ENCODE measurements at regions not wholly inside any gene's neighbourhood (a gene's known extent, or its start where the extent isn't known, plus 50 kb on each side); places are given as distances from the start of the nearest gene placed in this dataset.
"Not testable (repeated sequence)": the region's sequence is repeated elsewhere in the genome, so short reads cannot be mapped to it uniquely, and the experiment has no call there.

DNA sequence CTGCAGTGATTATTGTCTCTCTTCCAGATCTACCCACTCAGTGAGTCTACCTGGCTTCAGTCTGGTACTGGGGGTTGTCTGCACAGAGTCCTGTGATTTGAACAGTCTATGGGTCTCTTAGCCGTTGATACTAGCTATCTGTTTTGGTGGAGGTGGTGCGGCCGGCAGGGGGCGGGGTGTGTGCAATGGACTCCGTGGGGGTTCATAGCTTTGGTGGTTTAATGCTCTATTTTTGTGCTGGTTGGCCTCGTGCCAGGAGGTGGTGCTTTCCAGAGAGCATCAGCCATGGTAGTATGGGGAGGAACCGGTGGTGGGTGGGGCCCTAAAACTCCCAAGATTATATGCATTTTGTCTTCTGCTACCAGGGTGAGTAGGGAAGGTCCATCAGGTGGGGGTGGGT is 1120.1 kb upstream of the FAM98A start:
- no peaks in the 10 kb centered on the region for H3K79me2 ChIP-seq (ENCODE audit: insufficient read depth, low read length)
- TF ChIP-seq EZH2phosphoT487 (conservative IDR thresholded peaks at IDR 0.05; ENCODE audit: low read length): no peak
- TF ChIP-seq, protein P1, sequence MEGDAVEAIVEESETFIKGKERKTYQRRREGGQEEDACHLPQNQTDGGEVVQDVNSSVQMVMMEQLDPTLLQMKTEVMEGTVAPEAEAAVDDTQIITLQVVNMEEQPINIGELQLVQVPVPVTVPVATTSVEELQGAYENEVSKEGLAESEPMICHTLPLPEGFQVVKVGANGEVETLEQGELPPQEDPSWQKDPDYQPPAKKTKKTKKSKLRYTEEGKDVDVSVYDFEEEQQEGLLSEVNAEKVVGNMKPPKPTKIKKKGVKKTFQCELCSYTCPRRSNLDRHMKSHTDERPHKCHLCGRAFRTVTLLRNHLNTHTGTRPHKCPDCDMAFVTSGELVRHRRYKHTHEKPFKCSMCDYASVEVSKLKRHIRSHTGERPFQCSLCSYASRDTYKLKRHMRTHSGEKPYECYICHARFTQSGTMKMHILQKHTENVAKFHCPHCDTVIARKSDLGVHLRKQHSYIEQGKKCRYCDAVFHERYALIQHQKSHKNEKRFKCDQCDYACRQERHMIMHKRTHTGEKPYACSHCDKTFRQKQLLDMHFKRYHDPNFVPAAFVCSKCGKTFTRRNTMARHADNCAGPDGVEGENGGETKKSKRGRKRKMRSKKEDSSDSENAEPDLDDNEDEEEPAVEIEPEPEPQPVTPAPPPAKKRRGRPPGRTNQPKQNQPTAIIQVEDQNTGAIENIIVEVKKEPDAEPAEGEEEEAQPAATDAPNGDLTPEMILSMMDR (IDR thresholded peaks at IDR 0.05; ENCODE audit: insufficient read depth, low read length, poor library complexity, severe bottlenecking): no peak
- no peaks in the 10 kb centered on the region for H3F3A ChIP-seq (ENCODE audit: insufficient read depth)
- no peak overlapping the region for H2AFZ ChIP-seq (ENCODE audit: low read depth, low read length, severe bottlenecking)
- H3K36me3 ChIP-seq (ENCODE audit: low read length): no peaks in the 10 kb centered on the region
- H3K27me3 ChIP-seq (ENCODE audit: low read length): no peaks in the 10 kb centered on the region
- H3K4me2 ChIP-seq (ENCODE audit: low read depth, low read length, poor library complexity, severe bottlenecking): no peak overlapping the region
- H3K9me3 ChIP-seq (ENCODE audit: insufficient read depth, low read length): no peaks in the 10 kb centered on the region
- no peak overlapping the region for H3K27ac ChIP-seq (ENCODE audit: low read depth, low read length)
- H3K4me3 ChIP-seq (ENCODE audit: insufficient read depth, low read length, poor library complexity, severe bottlenecking): no peak overlapping the region
- no peaks in the 10 kb centered on the region for H4K20me1 ChIP-seq (ENCODE audit: low read depth, low read length)
- no peaks in the 10 kb centered on the region for H3K9me2 ChIP-seq (replicated peaks; ENCODE audit: insufficient read depth, low read length)
- no peak overlapping the region for H3K9ac ChIP-seq (ENCODE audit: low read length)

DNA sequence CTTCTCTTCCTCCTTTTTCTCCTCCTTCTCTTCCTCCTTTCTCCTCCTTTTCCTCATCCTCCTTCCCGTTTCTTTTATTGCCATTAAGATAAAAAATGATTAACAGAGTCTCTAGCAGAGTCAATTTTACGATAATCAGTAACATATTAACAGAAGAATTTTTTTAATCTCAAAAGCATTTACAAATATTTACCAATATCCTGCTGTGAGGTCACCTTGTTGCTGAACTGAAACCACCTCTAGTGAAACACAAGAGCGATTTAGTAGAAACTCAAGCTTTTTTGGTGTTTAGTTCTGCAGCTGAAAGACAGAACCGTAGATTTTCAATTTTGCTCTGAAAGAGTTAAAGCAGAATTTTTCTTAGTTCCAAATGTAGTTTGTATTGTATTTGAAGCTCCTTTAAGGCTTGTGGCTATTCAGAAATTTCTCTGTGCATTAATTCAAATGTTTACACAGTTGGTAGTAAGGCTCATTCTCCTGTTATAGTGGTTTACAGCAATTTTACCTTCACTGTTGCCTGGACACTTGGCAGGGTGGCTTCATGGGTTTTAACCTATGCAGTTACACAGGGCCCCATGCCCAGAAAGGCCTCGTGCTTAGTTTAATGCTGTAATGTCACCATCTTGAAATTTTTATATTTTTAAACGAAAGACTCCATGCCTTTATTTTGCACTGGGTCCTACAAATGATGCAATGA is 1106.6 kb upstream of the FAM98A start:
- H4K20me1 ChIP-seq (ENCODE audit: low read depth, low read length): no peaks in the 10 kb centered on the region
- TF ChIP-seq EZH2phosphoT487 (conservative IDR thresholded peaks at IDR 0.05; ENCODE audit: low read length): no peak
- TF ChIP-seq, protein P1 (IDR thresholded peaks at IDR 0.05; ENCODE audit: insufficient read depth, low read length, poor library complexity, severe bottlenecking): no peak
- no peaks in the 10 kb centered on the region for H3K79me2 ChIP-seq (ENCODE audit: insufficient read depth, low read length)
- no peaks in the 10 kb centered on the region for H3K9me2 ChIP-seq (replicated peaks; ENCODE audit: insufficient read depth, low read length)
- no peaks in the 10 kb centered on the region for H3K27me3 ChIP-seq (ENCODE audit: low read length)
- no peak overlapping the region for H3K27ac ChIP-seq (ENCODE audit: low read depth, low read length)
- no peak overlapping the region for H2AFZ ChIP-seq (ENCODE audit: low read depth, low read length, severe bottlenecking)
- H3K4me3 ChIP-seq (ENCODE audit: insufficient read depth, low read length, poor library complexity, severe bottlenecking): no peak overlapping the region
- no peaks in the 10 kb centered on the region for H3F3A ChIP-seq (ENCODE audit: insufficient read depth)
- H3K4me2 ChIP-seq (ENCODE audit: low read depth, low read length, poor library complexity, severe bottlenecking): no peak overlapping the region
- H3K36me3 ChIP-seq (ENCODE audit: low read length): no peaks in the 10 kb centered on the region
- H3K9me3 ChIP-seq (ENCODE audit: insufficient read depth, low read length): no peaks in the 10 kb centered on the region
- no peak overlapping the region for H3K9ac ChIP-seq (ENCODE audit: low read length)

DNA sequence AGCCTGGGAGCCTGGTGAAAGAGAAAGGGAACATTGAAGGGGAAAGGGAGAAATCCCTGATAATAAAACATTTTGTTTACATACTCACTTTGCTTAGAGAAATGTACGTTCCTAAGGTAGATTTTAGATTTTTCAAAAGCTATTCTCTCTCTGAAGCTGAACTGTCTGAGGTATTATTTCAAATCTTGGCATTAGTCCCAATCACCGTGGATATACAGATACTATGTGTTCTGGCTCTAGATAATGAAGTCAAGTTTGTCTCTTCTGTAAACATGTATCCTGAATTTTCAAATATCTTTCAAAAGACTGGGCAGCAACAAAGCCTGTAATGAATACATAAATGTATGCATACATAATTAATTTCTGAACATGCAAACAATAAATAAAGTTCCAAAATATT is 1104.2 kb upstream of the FAM98A start:
- no peaks in the 10 kb centered on the region for H3F3A ChIP-seq (ENCODE audit: insufficient read depth)
- no peaks in the 10 kb centered on the region for H3K79me2 ChIP-seq (ENCODE audit: insufficient read depth, low read length)
- H3K9me2 ChIP-seq (replicated peaks; ENCODE audit: insufficient read depth, low read length): no peaks in the 10 kb centered on the region
- no peak overlapping the region for H3K27ac ChIP-seq (ENCODE audit: low read depth, low read length)
- H3K4me2 ChIP-seq (ENCODE audit: low read depth, low read length, poor library complexity, severe bottlenecking): no peak overlapping the region
- no peaks in the 10 kb centered on the region for H3K9me3 ChIP-seq (ENCODE audit: insufficient read depth, low read length)
- no peaks in the 10 kb centered on the region for H3K36me3 ChIP-seq (ENCODE audit: low read length)
- no peak overlapping the region for H2AFZ ChIP-seq (ENCODE audit: low read depth, low read length, severe bottlenecking)
- H3K9ac ChIP-seq (ENCODE audit: low read length): no peak overlapping the region
- no peak overlapping the region for H3K4me3 ChIP-seq (ENCODE audit: insufficient read depth, low read length, poor library complexity, severe bottlenecking)
- no peaks in the 10 kb centered on the region for H3K27me3 ChIP-seq (ENCODE audit: low read length)
- no peaks in the 10 kb centered on the region for H4K20me1 ChIP-seq (ENCODE audit: low read depth, low read length)
- no peak for TF ChIP-seq EZH2phosphoT487 (conservative IDR thresholded peaks at IDR 0.05; ENCODE audit: low read length)
- TF ChIP-seq, protein P1 (IDR thresholded peaks at IDR 0.05; ENCODE audit: insufficient read depth, low read length, poor library complexity, severe bottlenecking): no peak

DNA sequence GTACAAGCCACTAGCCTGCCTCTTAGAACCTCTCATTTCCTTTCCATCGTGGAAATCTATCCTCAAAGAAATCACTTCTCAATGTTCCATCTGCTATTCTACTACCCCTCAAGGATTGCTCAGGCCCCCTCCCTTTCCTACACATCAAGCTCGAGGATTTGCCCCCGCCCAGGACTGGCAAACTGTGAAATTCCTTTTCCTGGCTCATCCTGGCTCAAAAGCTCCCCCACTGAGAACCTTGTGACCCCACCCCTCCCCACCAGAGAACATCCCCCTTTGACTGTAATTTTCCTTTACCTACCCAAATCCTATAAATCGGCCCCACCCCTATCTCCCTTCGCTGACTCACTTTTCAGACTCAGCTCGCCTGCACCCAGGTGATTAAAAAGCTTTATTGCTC is 1103.3 kb upstream of the FAM98A start:
- not testable (repeated sequence) for H3K27ac ChIP-seq (ENCODE audit: low read depth, low read length); H4K20me1 ChIP-seq (ENCODE audit: low read depth, low read length); H2AFZ ChIP-seq (ENCODE audit: low read depth, low read length, severe bottlenecking); H3K79me2 ChIP-seq (ENCODE audit: insufficient read depth, low read length); H3K4me2 ChIP-seq (ENCODE audit: low read depth, low read length, poor library complexity, severe bottlenecking); H3K9me3 ChIP-seq (ENCODE audit: insufficient read depth, low read length); H3F3A ChIP-seq (ENCODE audit: insufficient read depth); H3K27me3 ChIP-seq (ENCODE audit: low read length); H3K9me2 ChIP-seq (replicated peaks; ENCODE audit: insufficient read depth, low read length); H3K4me3 ChIP-seq (ENCODE audit: insufficient read depth, low read length, poor library complexity, severe bottlenecking); H3K36me3 ChIP-seq (ENCODE audit: low read length); H3K9ac ChIP-seq (ENCODE audit: low read length)

DNA sequence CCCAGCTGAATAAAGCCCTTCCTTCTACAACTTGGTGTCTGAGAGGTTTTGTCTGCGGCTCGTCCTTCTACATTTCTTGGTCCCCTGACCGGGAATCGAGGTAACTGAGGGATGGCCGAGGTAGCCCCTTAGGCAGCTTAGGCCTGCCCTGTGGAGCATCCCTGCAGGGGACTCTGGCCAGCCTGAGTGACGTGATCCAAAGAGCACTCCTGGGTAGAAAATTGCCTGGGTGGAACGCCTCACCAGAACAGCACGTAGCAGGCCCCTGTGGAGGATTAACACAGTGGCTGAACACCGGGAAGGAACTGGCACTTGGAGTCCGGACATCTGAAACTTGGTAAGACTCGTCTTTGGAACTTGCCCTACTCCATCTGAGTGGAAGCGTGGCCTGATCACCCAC is 1078.5 kb upstream of the FAM98A start:
- not testable (repeated sequence) for H3K27me3 ChIP-seq (ENCODE audit: low read length); H4K20me1 ChIP-seq (ENCODE audit: low read depth, low read length); H3K27ac ChIP-seq (ENCODE audit: low read depth, low read length); H3K9ac ChIP-seq (ENCODE audit: low read length); H3K4me2 ChIP-seq (ENCODE audit: low read depth, low read length, poor library complexity, severe bottlenecking); H3K36me3 ChIP-seq (ENCODE audit: low read length); H3K9me2 ChIP-seq (replicated peaks; ENCODE audit: insufficient read depth, low read length); H3K4me3 ChIP-seq (ENCODE audit: insufficient read depth, low read length, poor library complexity, severe bottlenecking); H3K79me2 ChIP-seq (ENCODE audit: insufficient read depth, low read length); H3F3A ChIP-seq (ENCODE audit: insufficient read depth); H2AFZ ChIP-seq (ENCODE audit: low read depth, low read length, severe bottlenecking); H3K9me3 ChIP-seq (ENCODE audit: insufficient read depth, low read length)

DNA sequence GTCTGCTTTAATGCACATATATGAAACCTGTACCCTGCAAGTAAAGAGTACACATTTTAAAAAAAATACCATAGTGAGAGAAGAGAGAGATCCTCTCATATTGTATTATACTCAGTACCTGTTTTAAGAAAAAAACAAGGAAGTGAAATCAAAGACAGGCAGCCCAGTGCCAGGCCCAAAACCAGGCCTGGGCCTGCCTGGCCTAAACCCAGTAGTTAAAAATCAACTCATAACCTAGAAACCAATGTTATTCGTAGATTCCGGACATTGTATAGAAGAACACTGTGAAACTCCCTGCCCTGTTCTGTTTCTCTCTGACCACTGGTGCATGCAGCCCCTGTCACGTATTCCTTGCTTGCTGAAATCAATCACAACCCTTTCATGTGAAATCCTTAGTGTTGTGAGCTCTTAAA is 1078.0 kb upstream of the FAM98A start:
- not testable (repeated sequence) for H2AFZ ChIP-seq (ENCODE audit: low read depth, low read length, severe bottlenecking); H3F3A ChIP-seq (ENCODE audit: insufficient read depth); H3K27ac ChIP-seq (ENCODE audit: low read depth, low read length); H3K9ac ChIP-seq (ENCODE audit: low read length); H3K9me3 ChIP-seq (ENCODE audit: insufficient read depth, low read length); H4K20me1 ChIP-seq (ENCODE audit: low read depth, low read length); H3K27me3 ChIP-seq (ENCODE audit: low read length); H3K36me3 ChIP-seq (ENCODE audit: low read length); H3K79me2 ChIP-seq (ENCODE audit: insufficient read depth, low read length); H3K4me3 ChIP-seq (ENCODE audit: insufficient read depth, low read length, poor library complexity, severe bottlenecking); H3K9me2 ChIP-seq (replicated peaks; ENCODE audit: insufficient read depth, low read length); H3K4me2 ChIP-seq (ENCODE audit: low read depth, low read length, poor library complexity, severe bottlenecking)

Measured in SU-DHL-6 (cell line).